ENCODE measurements at regions not wholly inside any gene's neighbourhood (a gene's known extent, or its start where the extent isn't known, plus 50 kb on each side); places are given as distances from the start of the nearest gene placed in this dataset.

GRCh38 chr6:40719671-40720374, 132.7 kb upstream of the LRFN2 start:
- DNase-seq (ENCODE audit: low read depth) = peak; percentile 6

DNA sequence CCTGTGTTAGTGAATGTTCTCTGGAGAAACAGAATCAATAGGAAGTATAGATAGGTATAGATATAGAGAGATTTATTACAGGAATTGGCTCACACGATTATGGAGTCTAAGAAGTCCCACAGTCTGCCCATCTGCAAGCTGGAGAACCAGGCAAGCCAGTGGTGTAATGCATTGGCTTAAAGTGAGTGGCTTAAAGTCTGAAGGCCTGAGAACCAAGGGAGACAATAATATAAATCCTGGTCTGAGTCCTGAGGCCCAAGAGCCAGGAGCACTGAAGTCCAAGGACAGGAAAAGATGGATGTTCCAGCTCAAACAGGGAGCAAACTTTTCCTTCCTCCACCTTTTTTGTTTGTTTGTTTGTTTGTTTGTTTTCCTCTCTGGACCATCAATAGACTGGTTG, 131.2 kb upstream of the LRFN2 start:
- no peak for DNase-seq (ENCODE audit: low read depth)

GRCh38 chr6:40717411-40718057, 130.4 kb upstream of the LRFN2 start:
- DNase-seq (ENCODE audit: low read depth) = no peak

DNA sequence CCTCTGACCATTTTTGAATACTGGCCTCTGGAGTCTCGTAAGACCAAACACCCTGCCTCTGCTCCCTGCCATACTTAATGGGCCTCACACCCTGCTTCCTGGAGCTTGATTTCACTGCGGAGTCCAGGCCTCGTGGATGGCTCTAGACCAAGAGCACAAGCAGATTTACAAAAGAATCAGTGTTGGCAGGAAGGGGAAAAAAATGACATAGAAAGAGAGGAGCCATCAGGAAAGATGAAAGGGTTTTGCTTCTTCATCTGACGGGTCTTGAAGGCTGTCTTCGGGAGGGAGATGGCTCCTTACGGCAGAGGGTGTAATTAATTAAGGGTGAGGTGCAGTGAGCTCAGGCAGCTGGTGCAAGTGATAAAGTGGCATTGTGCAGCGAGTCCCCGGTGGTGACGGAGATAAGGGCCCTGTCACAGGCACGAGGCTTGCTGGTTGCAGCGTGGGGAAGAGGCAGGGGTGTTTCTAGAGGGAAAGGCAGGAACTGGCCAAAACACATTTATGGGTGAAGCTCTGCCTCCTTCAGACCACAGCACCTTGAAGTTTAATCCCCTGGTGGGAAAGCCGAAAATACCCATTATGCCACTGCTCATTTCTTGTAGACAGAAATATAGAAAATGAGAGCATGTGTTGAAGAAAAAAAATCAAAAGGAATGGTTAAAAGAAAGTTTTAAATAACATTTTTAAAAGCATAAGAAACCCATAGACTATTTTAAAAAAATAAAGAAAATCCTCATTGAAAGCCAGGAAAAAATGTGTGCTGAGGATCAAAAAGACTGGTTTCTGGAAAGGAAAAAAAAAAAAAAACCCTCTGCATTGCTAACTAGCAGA, 128.6 kb upstream of the LRFN2 start:
- DNase-seq (ENCODE audit: low read depth) = no peak

- DNase-seq (ENCODE audit: low read depth) = no peak
Measured at GRCh38 chr6:40714576-40715564, 127.7 kb upstream of the LRFN2 start.

GRCh38 chr6:40714143-40714542, 127.0 kb upstream of the LRFN2 start:
- no peak for DNase-seq (ENCODE audit: low read depth)

DNA sequence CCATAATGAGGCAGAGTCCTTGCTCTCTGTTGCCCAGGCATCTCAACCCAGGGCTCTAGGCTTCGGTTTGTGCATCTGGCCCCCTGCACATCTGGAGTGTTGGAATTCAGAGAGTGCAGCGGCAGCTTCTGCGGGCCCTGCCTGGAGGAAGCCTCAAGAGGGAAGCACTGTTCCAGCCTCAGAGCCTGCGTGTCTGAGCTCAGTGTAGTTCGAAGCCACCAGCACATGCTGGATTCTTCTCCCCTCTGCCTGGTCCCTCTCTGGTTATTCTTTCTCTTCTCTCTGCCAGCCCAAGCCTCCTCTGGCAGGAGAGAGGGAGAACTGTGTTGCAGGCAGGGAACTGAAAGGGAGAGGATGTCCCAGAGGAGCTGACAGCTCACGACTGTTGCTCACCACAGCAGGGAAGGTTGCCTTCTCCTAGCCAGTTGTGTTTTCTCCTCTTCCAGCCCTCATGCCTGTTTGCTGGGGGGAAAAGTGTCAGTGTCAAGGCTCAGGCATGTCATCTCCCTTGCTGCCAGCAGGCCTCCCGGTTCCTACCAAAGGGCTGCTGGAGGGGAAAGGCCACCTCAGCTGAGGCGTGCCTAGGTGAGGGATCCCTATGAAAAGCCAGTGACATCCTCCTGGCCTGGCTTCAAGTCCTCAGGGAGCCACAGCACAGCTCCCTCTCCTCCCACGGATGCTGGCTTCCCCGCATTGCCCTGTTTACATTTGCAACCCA, 126.0 kb upstream of the LRFN2 start:
- DNase-seq (ENCODE audit: low read depth) = no peak

DNA sequence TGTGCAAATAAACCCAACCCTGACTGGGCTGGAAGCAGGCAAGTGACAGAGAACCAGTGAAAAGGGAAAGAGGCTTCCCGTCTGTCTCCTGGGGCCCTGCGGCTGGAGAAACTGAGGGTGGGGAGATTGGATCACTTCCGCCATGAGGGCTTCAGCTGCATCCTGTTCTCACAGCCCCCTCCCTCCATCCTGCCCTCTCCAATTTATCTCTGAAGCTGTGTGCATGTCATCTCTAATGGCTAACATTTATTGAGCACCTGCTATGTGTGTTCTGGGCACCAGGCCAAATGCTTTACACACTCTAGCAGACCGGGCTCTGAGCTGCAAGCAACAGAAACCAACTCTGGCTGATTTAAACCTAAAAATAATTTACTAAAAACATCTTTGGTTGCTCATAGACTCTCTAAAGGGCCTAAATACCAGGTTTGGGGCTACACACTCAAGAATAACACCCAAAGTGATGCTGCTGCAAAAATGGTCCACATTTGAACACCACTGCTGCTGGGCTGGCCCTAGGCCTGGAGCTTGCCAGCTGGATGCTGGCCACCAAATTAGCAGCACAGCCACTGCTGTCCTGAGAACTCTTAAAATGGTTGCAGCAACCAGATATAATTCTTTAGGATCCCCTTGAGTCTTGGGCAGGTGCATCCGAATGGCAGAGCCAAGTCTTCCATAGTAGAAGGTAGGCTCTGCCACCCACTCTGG, 123.6 kb upstream of the LRFN2 start:
- no peak for DNase-seq (ENCODE audit: low read depth)

DNA sequence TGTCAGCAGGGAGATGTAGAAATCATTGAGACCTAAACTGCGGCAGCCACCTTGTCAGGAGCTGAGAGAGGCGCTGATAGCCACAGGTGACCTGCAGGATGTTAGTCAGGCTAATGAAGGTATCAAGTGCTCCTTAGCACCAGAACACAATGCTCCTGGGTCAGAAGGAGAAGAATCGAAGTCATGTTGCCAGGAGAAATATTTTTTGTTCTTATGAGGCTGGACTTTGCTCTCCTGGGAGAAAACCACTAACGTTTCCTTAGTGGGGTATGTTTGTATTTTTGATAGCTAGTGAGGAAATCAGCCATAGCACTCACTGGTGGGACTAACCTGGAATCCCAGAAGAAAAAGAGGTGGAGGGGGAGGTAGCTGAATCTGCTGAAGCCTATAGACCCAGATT, 120.9 kb upstream of the LRFN2 start:
- no peak for DNase-seq (ENCODE audit: low read depth)

DNA sequence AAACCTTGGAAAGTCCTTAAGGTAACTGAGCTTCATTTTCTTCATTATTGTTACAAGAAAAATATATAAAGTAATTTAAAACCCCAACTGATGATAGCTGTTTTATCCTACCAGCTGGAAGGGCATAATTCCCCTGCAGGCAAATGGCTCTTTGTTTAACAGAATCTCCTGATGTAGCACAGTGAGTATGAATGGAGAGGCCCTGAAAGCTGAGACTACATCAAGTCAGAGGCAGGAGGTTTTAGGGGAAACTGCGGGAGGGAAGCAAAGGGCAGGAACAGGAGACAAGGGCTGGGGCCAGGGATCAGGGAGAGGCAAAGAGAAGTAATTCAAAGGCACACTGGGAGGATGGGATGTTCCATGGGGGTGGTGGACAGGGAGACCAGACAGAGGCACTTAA, 119.0 kb upstream of the LRFN2 start:
- no peak for DNase-seq (ENCODE audit: low read depth)

- no peak for DNase-seq (ENCODE audit: low read depth)
Measured at GRCh38 chr6:40705354-40705753, 118.2 kb upstream of the LRFN2 start.

- DNase-seq (ENCODE audit: low read depth) = no peak
Measured at GRCh38 chr6:40701352-40702007, 114.3 kb upstream of the LRFN2 start.

DNA sequence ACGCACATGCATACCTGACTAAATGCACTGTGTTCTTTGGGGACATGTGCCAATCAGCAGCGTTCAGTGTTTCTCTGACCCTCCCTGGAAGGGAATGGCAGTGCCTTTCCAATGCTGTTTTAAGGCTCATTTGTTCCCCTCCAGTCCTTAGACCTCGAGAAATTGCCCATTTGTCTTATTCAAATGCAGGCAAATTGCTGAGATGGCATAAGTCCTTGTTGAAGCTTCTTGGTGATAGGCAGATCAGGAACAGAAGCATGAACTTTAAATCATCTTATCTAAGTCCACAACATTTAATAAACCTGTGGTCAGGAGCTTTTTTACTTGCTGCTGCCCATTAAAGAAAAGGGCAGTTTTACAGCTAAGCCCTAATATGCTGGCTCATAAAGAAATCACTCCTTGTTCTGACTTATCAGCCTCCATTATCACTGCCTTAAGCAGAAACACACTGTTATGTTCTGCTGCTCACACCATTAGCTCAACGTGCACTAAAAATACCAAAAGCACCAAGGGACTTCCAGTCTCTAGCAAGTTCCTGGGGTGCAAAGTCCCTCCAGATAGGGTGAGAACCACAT, 112.9 kb upstream of the LRFN2 start:
- DNase-seq (ENCODE audit: low read depth) = no peak

- no peak for DNase-seq (ENCODE audit: low read depth)
Measured at GRCh38 chr6:40695750-40696415, 108.7 kb upstream of the LRFN2 start.

DNA sequence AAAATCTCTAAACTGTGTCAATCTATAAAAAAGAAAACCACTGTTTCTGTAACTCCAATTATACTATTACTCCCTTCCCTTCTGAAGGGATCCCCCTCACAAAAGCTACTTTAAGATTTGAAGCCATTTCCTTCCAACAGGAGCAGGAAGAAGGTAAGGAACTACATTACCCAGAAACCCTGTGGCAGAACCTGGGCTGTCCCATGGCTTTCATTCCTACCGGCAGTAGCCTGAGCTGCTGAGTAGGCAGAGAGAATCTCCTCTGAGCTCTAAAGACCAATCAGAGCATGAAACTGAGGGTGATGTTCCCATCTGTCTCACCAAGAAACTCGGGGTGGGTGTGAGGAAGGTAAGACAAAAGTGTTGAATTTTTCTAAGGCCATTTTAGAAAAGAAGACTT, 108.0 kb upstream of the LRFN2 start:
- DNase-seq (ENCODE audit: low read depth) = no peak

- no peak for DNase-seq (ENCODE audit: low read depth)
Measured at GRCh38 chr6:40693768-40694167, 106.6 kb upstream of the LRFN2 start.

DNA sequence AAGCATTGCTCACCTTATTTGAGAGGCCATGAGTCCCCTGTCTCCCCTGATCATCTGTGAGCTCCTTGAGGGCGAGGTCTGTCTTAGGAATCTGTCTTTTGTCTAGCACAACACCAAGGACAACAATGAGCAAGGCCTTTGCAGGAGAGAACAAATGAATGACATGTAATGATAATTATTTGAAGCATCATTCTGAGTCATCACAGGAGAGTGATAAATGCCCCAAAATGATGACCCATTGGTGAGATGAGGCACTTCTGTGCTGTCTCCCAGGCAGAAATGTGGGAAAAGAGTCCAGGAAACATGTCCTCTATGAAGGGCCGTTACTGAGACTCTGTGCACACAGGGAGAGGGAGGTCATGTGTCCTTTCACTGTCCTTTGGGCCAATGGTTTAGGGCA, 105.2 kb upstream of the LRFN2 start:
- DNase-seq (ENCODE audit: low read depth) = no peak

- no peak for DNase-seq (ENCODE audit: low read depth)
Measured at GRCh38 chr6:40689185-40689584, 102.0 kb upstream of the LRFN2 start.

- no peak for DNase-seq (ENCODE audit: low read depth)
Measured at GRCh38 chr6:40688214-40688761, 101.1 kb upstream of the LRFN2 start.
